Right hindlimb (tissue), 1 donor: ENCODE measurements at regions not wholly inside any gene's neighbourhood (a gene's known extent, or its start where the extent isn't known, plus 50 kb on each side); places are given as distances from the start of the nearest gene placed in this dataset.
A peak's percentile ranks its signal among the peaks of the same experiment; 100 is the strongest.
"Not testable (repeated sequence)": the region's sequence is repeated elsewhere in the genome, so short reads cannot be mapped to it uniquely, and the experiment has no call there.

ENCODE experiments used
- DNase-seq: peaks from one replicate; pipeline ENCODE4 v3.0.0-alpha.2; 2018

DNA sequence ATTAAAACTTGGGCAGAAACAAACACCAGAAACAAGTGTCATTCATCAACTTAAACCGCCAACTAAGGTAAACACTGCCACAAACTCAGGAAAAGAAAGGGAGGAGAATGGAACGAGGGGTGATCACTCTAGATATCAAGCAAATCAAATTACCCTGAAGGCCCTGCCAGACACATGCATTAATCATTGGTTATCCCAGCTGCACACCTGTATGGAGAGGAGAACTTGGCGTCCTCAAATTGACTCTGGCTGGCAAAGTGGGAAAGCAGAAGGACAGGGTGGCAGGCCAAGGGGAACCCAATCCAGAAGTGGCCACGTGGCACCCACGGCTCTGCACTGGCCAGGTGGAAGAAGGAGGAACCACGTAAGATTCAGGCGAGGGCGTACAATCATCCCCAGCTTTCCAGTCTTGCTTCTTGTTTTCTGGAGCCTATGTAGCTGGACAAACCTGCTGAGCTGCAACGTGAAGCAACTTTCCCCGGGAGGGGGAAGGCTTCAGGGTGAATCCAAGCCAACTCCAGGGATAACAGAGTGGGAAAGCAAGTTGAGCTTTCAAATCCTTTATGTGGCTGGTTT lies 156.2 kb upstream of the JARID2 start:
- DNase-seq: peak; percentile 35

DNA sequence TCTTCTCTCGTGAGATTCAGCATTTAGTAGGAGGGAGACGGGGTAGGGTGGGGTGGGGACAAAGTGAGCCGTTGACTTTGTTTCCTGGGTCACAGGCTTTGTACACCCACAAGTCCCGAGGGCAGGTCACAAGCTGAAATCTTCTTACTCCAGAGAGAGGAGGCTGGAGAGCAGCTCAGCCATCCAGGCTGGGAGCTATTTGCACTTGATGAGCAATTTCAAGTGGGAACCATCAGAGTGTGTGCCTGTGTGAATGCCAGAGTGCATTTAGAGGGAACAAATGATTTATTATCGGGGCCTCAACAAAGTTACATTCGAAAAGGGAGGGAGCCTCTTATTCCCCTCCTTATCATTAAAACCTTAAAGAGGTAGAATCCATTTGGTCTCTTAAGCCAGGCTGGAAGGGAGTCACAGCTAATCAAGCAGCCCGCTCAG lies 155.7 kb upstream of the JARID2 start:
- peak; percentile 31 for DNase-seq

DNA sequence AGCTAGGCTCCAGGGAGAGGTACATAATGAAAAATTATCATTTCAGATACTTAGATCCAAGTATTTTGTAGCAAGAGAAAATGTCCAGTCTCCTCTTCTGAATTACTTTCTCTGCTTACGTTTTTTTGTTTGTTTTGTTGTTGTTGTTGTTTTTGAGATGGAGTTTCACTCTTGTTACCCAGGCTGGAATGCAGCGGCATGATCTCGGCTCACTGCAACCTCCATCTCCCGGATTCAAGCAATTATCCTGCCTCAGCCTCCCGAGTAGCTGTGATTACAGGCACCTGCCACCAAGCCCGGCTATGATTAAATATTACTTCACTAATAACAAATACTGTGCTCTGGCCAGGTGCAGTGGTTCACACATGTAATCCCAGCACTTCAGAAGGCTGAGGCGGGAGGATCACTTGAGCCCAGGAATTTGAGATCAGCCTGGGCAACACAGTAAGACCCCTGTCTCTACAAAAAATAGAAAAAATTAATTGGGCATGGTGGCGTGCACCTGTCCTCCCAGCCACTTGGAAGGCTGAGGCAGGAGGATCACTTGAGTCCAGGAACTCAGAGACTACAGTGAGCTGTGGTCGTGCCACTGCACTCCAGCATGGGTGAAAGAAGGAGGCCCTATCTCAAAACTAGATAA lies 155.0 kb upstream of the JARID2 start:
- DNase-seq: no peak

DNA sequence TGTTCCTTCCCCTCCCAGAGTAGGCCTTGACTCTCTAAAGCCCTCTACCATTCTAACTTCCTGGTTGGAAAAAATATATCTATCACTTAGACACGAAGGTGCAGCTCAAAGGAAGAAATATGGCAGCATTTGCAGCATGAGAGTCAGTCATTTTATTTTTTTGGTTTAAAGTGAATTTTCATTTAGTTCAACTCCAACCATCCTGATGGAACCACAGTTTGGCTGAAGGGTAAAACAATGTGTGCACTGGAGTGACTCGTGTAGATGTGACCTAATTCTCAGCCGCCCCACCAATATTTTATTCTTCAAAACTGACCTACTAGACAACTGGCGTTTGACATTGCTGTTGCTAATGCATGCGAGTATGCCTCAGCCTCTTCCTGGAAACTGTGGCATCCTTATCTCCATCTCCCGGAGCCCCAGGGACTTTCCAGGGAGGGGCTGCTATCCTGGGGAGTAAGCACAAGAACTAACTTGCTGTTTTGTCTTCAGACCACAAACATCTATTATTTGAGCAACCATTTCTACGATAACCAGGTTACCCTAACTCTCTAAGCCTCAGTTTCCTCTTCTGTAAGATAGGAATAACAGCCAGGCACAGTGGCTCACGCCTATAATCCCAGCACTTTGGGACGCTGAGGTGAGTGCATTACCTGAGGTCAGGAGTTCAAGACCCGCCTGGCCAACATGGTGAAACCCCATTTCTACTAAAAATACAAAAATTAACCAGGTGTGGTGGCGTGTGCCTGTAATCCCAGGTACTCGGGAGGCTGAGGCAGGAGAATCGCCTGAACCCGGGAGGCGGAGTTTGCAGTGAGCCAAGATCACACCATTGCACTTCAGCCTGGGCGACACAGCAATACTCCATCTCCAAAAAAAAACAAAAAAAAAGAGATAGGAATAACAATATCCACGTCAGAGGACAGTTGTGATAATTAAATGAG lies 148.7 kb upstream of the JARID2 start:
- no peak for DNase-seq

DNA sequence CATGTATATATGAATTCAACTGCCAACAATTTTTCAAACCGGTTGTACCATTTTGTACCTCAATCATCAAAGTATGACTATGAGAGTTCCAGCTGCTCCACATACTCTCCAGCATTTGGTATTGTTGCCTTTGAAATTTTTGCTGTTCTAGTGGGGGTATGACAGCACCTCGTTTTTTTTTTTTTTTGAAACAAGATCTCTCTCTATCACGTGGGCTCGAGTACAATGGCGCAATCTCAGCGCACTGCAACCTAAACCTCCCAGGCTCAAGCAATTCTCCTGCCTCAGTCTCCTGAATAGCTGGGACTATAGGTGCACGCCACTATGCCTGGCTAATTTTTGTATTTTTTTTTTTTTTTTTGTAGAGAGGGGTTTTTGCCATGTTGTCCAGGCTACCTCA lies 144.7 kb upstream of the JARID2 start:
- DNase-seq: no peak

DNA sequence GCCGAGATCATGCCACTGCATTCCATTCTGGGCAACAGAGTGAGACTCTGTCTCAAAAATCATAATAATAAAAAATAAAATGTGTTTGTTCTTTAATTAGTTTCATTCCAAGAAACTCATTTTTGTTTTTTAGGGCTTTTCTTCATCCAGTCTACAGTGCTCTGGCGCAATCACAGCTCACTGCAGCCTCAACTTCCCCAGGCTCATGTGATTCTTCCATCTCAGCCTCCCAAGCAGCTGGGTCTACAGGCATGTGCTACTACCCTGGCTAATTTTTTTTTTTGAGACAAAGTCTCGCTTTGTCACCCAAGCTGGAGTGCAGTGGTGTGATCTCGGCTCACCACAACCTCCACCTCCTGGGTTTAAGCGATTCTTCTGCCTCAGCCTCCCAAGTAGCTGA lies 143.6 kb upstream of the JARID2 start:
- no peak for DNase-seq

DNA sequence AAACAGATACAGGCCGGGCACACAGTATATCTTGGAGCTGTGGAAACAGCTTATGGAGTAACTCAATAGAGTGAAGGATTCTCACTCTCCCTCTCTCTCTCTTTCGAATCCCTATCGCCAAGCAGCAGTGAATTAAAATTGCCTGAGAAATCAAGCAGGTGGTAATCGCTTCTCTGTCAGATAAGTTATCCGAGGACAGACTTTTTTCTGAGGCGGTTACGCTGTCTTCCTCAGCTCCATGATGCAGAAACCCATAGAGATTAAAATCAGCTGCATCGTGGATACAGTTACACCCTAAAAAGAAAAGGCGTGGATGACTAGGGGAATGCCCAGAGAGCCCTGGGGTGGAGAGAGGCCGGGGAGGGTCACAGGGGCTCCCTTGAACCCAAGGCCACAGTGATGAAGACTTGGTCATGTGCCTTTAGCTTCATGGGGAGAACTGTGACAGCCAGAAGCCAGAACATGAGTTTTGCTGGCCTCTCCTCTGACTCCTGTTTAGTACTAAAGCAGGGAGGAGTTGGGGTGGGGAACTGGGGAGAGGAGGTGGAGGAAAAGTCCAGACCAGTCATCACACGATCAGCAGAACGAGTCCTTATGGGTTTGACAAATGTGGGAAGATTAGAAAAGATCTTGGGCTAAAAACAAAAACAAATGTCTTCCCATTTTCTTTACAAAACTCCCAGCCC lies 138.8 kb upstream of the JARID2 start:
- DNase-seq: no peak

DNA sequence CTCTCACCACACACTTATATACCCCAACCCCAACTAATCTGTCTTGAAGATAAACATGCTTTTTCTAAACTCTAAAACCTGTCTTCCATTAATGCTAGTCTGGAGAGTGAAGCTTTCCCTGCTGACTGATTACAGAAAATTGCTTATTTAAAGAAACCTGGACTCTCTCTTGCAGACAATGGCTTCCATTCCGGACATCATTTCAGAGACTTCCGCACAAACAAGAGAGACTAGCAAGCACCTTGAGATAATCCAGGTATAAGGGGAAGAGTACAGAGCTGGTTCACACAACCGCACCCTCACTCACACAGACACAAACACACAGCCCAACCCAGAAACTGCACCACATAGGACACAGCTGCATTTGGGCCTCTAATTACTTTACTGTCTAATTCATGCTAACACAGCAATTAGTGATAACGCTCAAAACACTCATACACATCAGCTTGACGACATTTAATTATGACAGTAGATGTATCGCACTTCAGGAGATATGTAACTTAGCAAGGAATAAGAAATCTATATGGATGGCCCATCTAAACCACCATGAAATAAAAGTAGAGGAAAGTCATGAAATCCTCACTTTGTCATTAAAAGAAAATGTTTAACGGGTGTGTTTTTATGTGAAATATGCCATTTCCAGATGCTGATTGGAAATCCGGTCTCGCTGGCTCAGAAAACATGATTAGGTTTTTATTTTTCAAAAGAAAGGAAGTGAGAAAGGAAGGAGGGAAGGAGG lies 138.1 kb upstream of the JARID2 start:
- no peak for DNase-seq

DNA sequence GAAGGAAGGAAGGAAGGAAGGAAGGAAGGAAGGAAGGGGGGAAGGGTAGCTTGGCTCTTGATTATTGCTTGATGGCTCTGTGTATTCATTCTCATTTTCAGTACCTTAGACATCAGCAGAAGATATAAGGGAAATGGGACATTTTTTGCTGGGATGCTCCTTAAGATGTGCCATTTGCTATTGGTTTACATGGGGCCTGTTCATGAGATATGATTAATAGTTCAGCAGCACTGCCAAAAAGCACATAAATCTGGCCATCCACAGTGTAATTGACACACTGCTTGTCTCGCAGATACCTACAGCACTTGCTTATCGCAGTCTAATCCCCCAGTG lies 137.5 kb upstream of the JARID2 start:
- no peak for DNase-seq

DNA sequence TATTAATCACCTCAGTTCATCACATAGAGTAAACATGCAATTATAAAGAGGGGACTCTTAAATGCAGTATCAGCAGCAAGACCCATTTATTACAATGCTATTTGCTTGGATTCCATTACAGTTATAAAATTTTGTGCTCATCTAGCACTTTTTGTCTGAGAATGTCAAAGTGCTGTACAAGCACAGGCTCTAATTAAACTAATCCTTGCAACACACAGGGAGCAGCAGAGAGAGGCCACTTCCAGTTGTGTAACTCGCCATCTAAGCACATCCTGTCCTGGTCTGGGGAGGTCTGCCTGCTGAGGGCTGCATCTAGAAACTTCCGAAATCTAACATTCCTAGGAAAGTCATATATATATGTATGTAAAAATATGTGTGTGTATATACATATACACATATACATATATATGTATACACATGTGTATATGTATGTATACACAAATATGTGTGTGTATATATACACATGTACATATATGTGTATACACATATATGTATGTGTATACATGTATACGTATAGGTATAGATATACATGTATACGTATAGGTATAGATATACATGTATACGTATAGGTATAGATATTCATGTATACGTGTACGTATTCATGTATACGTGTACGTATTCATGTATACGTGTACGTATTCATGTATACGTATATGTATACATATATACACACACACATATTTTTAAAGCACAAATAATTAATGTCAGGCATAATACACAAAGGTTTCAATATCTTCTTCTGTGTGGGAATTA lies 136.4 kb upstream of the JARID2 start:
- DNase-seq: no peak

DNA sequence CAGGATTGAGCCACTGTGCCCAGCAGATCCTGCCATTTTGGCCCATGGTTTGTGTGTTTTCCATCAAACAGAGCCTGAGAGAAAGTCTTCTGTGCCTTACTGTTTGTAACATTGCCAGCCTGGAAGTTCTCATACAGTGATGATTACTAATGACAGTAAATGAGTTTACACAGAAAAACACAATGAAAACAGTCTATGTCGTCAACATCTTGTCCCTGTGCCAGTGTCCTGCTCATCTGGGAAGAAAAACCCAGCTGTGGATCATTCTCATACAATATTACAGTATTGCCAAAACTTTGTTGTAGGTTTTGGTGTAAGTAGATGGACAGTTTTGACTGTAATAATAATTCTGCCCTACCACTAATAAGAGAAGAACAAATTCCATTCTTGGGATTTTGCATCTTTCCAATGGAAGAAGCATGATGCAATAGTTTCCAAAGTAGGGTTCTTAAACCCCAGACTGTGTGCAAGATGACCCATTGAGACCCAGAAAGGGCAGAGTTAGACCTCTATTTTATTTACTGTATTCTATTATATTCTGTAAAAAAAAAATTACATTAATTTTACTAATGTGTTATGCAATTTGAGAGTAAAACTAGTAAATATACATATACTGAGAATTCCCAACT lies 135.0 kb upstream of the JARID2 start:
- no peak for DNase-seq

DNA sequence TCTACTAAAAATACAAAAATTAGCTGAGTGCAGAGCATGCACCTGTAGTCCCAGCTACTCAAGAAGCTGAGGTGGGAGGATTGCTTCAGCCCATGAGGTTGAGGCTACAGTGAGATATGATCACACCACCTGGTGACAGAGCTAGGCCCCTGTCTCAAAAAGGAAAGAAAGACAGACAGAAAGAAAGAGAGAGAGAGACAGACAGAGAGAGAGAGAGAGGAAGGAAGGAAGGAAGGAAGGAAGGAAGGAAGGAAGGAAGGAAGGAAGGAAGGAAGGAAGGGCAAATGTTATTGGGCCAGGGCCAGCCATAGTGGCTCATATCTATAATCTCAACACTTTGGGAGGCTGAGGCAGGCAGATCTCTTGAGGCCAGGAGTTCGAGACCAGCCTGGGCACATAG lies 134.3 kb upstream of the JARID2 start:
- DNase-seq: not testable (repeated sequence)

DNA sequence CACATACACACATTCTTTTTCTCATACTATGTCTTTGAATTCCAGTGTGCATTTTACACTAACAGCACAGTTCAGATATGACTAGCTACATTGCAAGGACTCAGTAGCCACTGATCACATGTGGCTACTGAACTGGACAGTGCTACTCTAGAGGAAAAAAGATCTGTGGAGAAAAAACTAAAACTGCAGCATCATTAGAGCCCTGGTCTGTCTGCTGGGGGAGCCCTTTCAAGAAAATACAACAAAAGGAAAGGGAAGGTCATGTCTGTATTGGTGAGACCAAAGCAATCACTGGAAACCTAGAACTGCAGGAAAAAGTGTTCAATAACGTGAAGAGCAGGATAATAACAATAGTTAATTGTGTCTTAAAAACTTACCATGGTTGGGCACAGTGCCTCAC lies 132.3 kb upstream of the JARID2 start:
- no peak for DNase-seq

DNA sequence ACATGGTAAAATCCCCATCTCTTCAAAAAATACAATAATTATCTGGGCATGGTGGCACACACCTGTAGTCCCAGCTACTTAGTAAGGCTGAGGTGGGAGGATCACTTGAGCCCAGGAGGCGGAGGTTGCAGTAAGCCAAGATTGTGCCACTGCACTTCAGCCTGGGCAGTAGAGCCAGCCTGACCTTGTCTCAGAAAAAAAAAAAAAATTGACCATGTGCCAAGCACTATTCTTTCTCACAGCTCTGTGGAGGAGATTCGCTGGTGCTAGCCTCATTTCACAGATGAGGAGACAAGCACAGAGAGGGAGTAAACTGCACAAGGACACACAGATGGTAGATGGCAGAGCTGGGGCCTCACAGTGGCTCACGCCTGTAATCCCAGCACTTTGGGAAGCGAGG lies 131.8 kb upstream of the JARID2 start:
- no peak for DNase-seq

DNA sequence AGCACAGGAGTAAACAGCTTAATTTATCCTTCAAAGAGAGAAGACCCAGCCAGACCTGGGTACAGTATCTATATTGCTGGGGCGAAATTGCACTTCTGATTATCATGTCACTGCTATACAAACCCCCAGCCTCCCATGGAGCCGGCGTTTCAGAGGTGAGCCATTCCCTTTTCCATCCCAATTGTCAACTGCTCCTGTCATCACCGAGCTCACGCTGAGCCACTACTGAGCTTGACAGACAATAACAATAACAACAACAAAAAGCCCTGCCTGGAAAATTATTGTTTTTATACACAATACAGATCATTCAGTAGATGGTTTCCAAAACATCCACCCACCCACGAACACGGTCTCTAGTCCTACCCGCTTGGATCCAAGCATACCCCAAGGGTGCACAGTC lies 129.0 kb upstream of the JARID2 start:
- DNase-seq: no peak

DNA sequence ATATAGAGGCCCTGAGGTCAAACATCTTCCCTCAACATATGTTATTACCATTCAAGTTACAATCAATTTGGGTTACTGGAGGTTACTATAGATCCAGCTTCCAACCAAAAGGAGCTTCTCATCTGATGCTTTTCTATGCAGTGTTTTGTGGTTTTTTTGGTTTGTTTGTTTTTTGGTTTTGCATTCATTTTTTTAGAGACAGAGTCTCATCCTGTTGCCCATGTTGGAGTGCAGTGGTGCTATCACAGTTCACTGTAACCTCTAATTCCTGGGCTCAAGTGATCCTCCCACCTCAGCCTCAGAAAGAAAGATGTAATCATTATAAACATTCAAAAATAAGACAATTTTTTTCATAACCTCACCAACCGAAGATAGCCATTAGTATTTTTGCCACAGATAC lies 124.4 kb upstream of the JARID2 start:
- no peak for DNase-seq

DNA sequence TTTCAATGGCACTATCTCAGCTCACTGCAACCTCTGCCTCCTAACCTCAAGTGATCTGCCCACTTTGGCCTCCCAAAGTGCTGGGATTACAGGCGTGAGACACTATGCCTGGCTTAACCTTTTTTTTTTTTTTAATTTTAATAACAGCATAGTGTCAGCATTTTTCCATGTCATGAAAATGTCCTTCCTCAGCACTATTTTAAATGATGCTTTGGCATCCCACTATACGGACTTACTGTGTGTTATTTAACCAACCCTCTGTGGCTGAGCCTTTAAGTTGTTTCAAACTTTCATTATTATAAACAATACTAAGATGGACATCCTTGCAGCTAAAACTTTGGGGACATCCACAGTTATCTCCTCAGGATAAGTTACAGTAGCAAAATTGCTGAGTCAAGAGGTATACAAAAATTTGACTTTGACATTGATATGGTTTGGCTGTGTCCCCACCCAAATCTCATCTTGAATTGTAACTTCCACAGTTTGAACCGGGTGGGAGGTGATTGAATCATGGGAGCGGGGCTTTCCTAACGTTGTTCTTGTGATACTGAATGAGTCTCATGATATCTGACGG lies 123.8 kb upstream of the JARID2 start:
- no peak for DNase-seq

DNA sequence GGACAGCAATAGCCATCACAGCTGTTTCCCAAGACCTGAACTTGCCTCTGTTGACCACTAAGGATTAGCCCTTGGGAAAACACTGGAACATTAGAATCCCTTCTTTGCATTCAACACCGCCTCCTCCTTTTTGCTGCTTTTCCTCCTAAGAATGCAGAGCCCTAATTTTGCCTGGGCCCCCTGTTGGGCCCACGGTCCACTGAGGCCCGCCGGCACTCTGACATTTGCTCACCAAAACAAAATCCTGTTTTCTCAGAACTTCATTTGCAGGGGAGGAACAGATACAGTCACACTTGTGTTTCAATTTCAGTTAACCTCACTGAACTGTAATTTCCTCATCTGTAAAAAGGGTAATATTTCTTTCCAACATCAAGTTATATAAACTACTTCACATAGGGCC lies 116.0 kb upstream of the JARID2 start:
- DNase-seq: no peak

DNA sequence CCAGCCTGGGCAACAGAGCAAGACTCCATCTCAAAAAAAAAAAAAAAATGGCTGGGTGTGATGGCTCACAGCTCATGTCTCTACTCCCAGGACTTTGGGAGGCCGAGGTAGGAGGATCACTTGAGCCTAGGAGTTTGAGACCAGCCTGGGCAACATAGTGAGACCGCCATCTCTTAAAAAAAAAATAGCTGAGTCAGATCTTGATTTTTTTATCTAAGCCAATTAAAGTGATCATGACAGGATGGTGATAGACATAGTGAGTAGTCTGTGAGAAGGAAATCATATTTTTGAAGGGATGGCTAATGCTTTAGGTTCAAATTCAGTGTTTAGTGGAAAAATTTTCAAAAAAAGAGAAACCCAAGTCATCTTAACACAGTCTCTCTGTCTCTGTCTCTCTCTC lies 114.6 kb upstream of the JARID2 start:
- DNase-seq: no peak

DNA sequence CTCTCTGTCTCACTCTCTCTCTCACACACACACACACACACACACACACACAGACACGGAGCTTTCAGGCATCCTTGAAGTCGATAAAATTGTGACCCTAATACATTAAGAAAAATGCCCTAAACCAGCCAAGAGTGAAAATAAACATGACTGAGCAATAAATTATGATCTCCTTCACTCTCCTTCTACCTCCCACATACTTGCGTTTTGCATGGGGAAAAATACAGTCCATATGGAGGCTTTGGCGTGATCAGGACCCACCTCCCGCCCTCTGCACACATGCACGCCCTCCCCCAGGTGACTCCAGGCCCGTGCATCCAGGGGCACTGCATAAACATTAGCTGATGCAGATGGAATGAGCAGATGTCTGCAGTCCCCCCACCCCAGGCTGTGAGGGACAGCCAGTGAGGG lies 114.2 kb upstream of the JARID2 start:
- DNase-seq: no peak

DNA sequence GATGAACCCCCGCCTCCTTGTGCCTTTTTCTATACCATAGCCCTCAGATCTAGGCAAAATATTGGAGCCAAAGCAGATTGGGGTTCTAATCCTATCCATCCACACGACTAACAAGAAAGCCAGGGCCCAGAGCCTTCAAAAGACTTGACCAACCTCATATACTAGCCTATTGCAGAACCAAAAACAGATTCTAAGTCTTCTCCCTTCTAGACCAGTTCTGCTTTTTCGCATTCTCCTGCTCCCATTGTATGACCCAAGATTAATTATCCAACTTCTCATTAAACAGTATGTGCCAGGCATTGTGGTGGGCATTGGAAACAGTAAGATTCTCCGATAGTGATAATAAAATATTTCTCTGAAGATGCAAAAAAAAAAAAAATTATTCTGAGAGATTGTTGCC lies 113.7 kb upstream of the JARID2 start:
- no peak for DNase-seq
